ENCODE measurements at regions not wholly inside any gene's neighbourhood (a gene's known extent, or its start where the extent isn't known, plus 50 kb on each side); places are given as distances from the start of the nearest gene placed in this dataset.
"Not testable (repeated sequence)": the region's sequence is repeated elsewhere in the genome, so short reads cannot be mapped to it uniquely, and the experiment has no call there.

DNA sequence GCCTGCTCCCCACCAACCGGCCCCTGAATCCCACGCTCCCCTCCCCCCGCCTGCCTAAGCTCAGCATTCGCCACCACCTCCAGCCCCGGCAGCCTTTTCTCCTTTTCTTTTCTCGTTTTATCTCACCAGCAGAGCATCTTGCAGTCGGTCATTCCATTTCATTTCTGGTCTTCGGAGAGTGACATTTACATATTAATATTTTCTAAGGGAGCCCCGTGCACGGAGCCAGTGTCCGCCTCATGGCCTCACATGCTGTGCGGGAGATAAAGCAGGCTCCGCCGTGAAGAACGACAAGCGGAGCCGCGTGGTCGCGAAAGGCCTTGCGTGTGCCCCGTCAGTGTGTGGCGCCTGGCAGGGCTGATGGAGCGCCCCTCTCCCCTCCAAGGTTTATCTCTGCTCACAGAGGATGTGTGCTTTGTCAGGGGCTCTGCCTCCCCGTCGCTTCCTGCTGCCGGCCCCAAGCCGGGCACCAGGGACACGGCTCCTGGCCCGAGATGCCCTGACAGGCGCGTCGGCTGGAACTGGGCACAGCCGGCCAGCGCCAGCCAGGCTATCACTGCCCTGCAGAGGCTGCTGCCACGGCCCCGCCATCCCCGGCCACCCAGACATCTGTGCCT, 95.5 kb upstream of the GSE1 start:
- Histone ChIP-seq H3K36me3 (no peaks in the 10 kb centered on the region), H3K27me3 (no peaks in the 10 kb centered on the region), H3K9me3 (no peaks in the 10 kb centered on the region), H3K27ac (no peak overlapping the region), H3K4me1 (peaks cover 10 to 19% of the 10 kb centered on the region in 2 donors), H3K4me3 (no peak overlapping the region)
- intact Hi-C loops (cut with DNase I; ENCODE audit: low total_unique reads) (no loop called here), in situ Hi-C loops (cut with MboI; ENCODE audit: low sequenced_read_pairs in 4 of 4) (no loop called here)
- no peak for ATAC-seq
- TF ChIP-seq, protein P1, sequence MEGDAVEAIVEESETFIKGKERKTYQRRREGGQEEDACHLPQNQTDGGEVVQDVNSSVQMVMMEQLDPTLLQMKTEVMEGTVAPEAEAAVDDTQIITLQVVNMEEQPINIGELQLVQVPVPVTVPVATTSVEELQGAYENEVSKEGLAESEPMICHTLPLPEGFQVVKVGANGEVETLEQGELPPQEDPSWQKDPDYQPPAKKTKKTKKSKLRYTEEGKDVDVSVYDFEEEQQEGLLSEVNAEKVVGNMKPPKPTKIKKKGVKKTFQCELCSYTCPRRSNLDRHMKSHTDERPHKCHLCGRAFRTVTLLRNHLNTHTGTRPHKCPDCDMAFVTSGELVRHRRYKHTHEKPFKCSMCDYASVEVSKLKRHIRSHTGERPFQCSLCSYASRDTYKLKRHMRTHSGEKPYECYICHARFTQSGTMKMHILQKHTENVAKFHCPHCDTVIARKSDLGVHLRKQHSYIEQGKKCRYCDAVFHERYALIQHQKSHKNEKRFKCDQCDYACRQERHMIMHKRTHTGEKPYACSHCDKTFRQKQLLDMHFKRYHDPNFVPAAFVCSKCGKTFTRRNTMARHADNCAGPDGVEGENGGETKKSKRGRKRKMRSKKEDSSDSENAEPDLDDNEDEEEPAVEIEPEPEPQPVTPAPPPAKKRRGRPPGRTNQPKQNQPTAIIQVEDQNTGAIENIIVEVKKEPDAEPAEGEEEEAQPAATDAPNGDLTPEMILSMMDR (IDR thresholded peaks at IDR 0.05 in 4 of 5, conservative IDR thresholded peaks at IDR 0.05 in 1 of 5), result no peak
- TF ChIP-seq POLR2A (IDR thresholded peaks at IDR 0.05), result no peak
- DNase-seq, result no peak

DNA sequence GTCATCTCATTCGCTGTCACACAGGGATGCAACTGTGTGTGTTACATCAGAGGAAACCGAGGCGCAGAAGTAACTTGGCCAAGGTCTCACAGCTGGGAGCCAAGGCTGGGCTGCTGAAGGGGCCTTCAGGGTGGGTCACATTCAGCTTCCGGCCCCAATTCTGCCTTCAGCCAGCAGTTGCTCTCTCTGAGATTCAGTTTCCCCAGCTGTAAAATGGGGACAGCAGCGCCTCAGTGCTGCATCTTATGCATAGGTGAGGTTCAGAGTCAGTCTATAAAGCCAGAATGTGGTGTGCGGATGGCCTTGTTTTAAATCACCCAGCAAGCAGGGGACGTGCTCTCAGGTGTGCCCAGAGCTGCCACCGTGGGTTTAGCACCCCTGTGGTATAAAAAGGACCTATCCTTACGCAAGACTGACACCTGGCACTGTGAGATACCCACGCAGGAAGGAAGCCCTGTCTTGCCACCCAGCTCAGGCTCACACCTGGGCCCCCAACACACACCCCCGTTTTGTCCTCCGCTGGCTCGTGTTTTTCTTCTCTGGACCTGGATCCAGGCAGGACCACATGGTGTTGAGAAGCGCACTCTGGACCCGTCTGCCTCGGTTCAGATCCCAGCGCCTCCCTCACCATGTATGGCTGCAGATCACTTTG, 94.6 kb upstream of the GSE1 start:
- H3K27me3 ChIP-seq, result no peaks in the 10 kb centered on the region
- intact Hi-C loops (cut with DNase I; ENCODE audit: low total_unique reads), result no loop called here
- ATAC-seq, result no peak

DNA sequence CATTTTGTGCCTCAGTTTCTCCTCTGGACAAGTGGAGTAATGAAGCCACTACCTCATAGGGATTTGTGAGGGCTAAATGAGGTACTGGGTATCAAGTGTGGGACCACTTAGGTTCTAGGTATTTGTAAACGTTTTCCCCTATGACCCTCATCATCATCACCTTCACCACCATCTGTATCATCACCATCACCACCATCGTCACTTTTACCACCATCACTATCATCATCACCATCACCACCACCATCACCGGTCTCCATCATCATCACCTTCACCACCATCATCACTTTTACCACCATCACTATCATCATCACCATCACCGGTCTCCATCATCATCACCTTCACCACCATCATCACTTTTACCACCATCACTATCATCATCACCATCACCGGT, 94.1 kb upstream of the GSE1 start:
- H3K27ac ChIP-seq; in situ Hi-C loops (cut with MboI; ENCODE audit: low sequenced_read_pairs in 4 of 4); H3K27me3 ChIP-seq; H3K9me3 ChIP-seq; intact Hi-C loops (cut with DNase I; ENCODE audit: low total_unique reads); DNase-seq; H3K36me3 ChIP-seq; ATAC-seq; H3K4me3 ChIP-seq: not testable (repeated sequence)
- H3K4me1 ChIP-seq, result peaks cover 20 to 30% of the 10 kb centered on the region in 2 donors

More for the DNA sequence above, 94.6 kb upstream of the GSE1 start:
- in situ Hi-C loops (cut with MboI; ENCODE audit: low sequenced_read_pairs in 4 of 4), result no loop called here
- Histone ChIP-seq H3K36me3 (no peaks in the 10 kb centered on the region), H3K9me3 (no peaks in the 10 kb centered on the region), H3K27ac (no peak overlapping the region), H3K4me1 (peaks cover 16 to 26% of the 10 kb centered on the region in 2 donors), H3K4me3 (no peak overlapping the region)
- no peak for TF ChIP-seq POLR2A (IDR thresholded peaks at IDR 0.05)
- TF ChIP-seq, protein P1 (IDR thresholded peaks at IDR 0.05 in 4 of 5, conservative IDR thresholded peaks at IDR 0.05 in 1 of 5), result no peak
- no peak for DNase-seq

DNA sequence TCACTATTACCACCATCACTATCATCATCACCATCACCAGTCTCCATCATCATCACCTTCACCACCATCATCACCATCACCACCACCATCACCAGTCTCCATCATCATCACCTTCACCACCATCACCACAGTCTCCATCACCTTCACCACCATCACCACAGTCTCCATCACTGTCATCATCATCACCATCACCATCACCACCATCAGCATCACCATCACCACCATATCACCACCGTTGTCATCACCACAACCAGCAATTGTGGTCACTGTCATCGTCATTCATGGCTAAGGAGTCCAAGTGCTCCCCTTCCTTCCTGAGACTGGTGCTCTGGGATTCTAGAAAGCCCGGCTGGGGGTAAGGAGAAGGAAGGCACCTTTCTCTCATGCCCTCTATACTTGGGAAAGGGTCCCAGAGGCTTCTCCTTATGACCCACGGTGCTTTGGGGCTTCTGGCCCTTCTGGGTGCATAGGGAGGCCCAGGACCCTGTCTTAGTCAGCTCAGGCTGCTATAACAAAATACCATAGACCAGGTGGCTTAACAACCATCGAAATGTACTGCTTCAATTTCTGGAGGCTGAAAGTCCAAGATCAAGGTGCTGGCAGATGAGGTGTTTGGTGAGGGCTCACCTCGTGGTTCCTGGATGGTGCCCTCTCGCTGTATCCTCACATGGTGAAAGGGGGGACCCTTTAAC, 93.4 kb upstream of the GSE1 start:
- no peaks in the 10 kb centered on the region for H3K36me3 ChIP-seq
- TF ChIP-seq POLR2A (IDR thresholded peaks at IDR 0.05), result no peak
- TF ChIP-seq, protein P1 (IDR thresholded peaks at IDR 0.05 in 4 of 5, conservative IDR thresholded peaks at IDR 0.05 in 1 of 5), result no peak
- intact Hi-C loops (cut with DNase I; ENCODE audit: low total_unique reads) (no loop called here), in situ Hi-C loops (cut with MboI; ENCODE audit: low sequenced_read_pairs in 4 of 4) (no loop called here)
- no peak overlapping the region for H3K4me3 ChIP-seq
- DNase-seq (no peak), ATAC-seq (no peak)
- no peaks in the 10 kb centered on the region for H3K27me3 ChIP-seq
- no peaks in the 10 kb centered on the region for H3K9me3 ChIP-seq
- no peak overlapping the region for H3K27ac ChIP-seq
- peaks cover 25 to 30% of the 10 kb centered on the region in 2 donors for H3K4me1 ChIP-seq

DNA sequence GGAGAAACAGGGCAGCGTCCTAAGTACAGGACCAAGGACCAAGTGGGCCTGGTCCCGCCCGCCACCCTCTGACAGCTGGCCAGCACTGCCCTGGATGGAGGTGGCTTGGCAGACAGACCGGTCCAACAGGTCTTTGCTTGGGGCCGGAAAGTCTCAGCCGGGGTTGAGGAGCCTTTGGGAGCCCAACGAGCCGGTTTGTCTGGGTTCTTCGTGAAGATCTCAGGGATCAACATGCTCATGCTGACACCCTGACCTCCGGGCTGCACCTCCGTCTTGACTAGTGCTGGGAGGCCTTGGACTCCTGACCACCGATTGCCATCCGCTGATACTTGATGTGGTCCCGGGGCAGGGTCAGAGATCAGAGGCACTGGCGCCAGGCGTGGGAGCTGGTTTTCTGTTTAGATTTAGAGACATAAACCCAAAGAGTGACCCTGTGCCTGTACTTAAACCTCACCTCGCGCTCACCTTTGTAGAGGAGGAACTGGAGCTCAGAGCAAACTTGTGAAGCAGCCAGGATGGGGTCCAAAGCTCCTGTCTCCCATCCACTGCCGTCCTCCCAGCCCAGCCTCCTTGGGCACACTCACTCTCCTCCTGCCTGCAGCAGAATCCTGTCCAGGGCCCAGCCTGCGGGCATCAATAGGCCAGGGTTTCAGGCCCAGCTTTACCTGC, 92.1 kb upstream of the GSE1 start:
- Histone ChIP-seq H3K4me1 (peaks cover 19 to 22% of the 10 kb centered on the region in 2 donors), H3K36me3 (no peaks in the 10 kb centered on the region), H3K27ac (no peak overlapping the region), H3K27me3 (no peaks in the 10 kb centered on the region), H3K9me3 (no peaks in the 10 kb centered on the region), H3K4me3 (no peak overlapping the region)
- intact Hi-C loops (cut with DNase I; ENCODE audit: low total_unique reads), result no loop called here
- ATAC-seq, result no peak
- TF ChIP-seq, protein P1 (IDR thresholded peaks at IDR 0.05 in 4 of 5, conservative IDR thresholded peaks at IDR 0.05 in 1 of 5), result no peak
- TF ChIP-seq POLR2A (IDR thresholded peaks at IDR 0.05), result no peak
- DNase-seq, result no peak
- in situ Hi-C loops (cut with MboI; ENCODE audit: low sequenced_read_pairs in 4 of 4), result no loop called here
